Dedifferentiated amniotic fluid mesenchymal stem cell (primary cell): ENCODE measurements at regions not wholly inside any gene's neighbourhood (a gene's known extent, or its start where the extent isn't known, plus 50 kb on each side); places are given as distances from the start of the nearest gene placed in this dataset.
"Not testable (repeated sequence)": the region's sequence is repeated elsewhere in the genome, so short reads cannot be mapped to it uniquely, and the experiment has no call there.

Experiments used
- DNase-seq: peaks from one replicate; pipeline ENCODE4 v3.0.0-alpha.2; 2016; ENCODE audit errors: extremely low spot score

DNA sequence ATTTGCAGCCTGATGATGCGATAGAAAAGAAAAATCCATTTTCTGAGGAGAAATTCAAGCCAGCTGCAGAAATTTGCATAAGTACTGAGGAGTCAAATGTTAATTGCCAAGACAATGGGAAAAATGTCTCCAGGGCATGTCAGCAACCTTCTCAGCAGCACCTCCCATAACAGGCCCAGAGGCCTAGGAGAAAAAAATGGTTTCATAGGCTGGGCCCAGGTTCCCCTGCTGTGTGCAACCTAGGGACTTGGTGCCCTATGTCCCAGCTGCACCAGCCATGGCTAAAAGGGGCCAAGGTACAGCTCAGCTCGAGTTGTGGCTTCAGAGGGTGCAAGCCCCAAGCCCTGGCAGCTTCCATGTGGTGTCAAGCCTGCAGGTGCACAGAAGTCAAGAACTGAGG, 144.8 kb upstream of the PRKD1 start:
- not testable (repeated sequence) for DNase-seq

GRCh38 chr14:30077946-30078345, 150.3 kb upstream of the PRKD1 start:
- peak; percentile 25 for DNase-seq

DNA sequence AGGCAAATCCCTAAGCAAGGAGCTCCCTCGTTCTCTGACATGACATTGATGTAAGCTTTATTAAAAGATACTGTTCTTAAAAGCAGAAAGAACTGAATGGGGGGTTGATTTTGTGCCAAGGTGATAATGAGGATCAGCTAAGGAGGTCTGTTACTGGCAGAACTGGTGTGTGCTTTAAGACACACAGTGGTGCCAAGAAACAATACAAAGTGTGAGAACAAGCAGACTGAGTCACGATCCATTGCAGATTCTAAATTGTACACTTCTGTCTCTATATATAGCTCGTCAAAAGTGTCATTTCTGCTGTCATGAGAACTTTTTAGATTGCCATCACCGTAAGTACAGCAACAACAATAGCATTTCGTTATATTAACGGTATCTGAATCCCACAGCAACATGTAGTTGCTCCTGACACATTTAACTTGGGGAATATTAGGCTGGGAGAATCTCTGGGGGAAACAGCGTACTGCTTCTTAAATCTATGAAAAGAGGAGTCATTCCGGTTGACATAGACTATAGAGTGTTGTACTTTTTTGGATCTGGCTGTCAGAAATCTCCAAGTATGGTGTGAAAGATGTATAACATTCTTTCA, 151.3 kb upstream of the PRKD1 start:
- no peak for DNase-seq

DNA sequence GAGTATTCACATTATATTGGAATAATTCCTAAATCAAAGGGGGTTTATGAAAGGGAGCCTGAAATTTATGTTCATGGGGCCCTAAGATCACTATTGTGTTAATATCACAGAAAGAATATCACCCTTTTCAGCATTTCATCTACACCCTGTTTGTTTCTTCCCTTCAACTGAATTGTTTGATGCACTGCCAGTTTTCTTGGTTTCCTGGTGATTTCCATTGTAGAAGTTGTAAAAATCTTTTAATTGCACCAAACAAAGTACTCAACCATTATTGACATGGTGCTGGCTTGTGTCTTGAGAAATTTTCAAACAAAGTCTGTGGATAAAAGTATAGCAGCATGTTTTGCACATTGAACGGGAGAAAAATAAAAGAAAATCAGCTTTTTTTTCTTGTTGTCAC, 154.8 kb upstream of the PRKD1 start:
- DNase-seq: no peak

GRCh38 chr14:30084811-30085210, 157.2 kb upstream of the PRKD1 start:
- no peak for DNase-seq

GRCh38 chr14:30085943-30086342, 158.3 kb upstream of the PRKD1 start:
- no peak for DNase-seq

- DNase-seq: no peak
Measured at GRCh38 chr14:30088620-30089019, 161.0 kb upstream of the PRKD1 start.

- peak; percentile 38 for DNase-seq
Measured at GRCh38 chr14:30108975-30109700, 181.5 kb upstream of the PRKD1 start.

- no peak for DNase-seq
Measured at GRCh38 chr14:30114051-30114450, 186.4 kb upstream of the PRKD1 start.

DNA sequence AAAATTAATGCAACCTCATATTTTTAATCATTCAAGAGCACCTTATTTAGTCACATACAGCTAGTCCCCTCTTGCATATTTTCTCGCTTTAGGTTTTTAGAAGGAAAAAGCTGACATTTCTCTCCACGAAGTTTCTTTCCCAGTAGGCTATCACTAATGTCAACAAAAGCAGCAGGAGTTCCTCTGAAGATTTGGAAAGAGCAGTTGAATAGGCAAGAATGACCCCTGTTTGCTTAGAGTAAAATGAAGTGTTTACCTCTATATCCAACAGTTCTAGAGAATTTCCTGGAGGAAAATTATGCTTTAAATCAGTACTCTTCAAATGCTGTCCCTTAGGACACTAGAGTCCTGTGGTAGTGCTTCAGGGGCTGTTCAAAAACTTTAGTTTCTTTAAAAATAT, 188.1 kb upstream of the PRKD1 start:
- no peak for DNase-seq

DNA sequence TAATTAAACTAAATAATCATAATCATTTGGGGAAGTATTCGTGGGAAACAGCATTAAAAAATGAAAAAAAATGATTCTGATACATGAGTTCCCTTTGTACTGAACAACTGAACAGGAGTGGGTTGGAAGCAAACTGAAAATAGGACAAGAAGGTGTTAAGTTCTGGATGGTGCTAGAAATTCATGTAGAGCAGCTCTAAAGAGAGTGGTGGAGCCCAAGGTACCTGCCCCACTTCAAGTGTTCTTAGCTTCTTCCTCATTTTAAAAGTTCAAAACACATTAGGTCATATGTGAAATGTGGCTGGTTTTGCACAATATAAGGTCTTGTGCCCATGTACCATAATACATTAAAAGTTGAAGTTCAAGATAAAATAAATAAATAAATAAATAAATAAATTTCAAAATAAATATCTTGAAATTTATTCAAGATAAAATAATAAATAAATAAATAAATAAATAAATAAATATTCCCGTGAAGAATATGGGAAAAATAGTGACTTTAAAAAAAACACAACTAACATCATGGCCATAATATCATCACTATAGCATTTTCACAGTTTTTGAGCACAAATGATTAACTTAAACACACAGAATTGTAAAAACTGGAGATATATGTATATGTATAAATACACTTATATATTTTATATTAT, 191.5 kb upstream of the PRKD1 start:
- no peak for DNase-seq

GRCh38 chr14:30125322-30125979, 197.8 kb upstream of the PRKD1 start:
- peak; percentile 17 for DNase-seq

GRCh38 chr14:30129807-30130206, 202.2 kb upstream of the PRKD1 start:
- DNase-seq: no peak

GRCh38 chr14:30131581-30132097, 204.0 kb upstream of the PRKD1 start:
- no peak for DNase-seq

GRCh38 chr14:30132196-30132595, 204.5 kb upstream of the PRKD1 start:
- DNase-seq: no peak

DNA sequence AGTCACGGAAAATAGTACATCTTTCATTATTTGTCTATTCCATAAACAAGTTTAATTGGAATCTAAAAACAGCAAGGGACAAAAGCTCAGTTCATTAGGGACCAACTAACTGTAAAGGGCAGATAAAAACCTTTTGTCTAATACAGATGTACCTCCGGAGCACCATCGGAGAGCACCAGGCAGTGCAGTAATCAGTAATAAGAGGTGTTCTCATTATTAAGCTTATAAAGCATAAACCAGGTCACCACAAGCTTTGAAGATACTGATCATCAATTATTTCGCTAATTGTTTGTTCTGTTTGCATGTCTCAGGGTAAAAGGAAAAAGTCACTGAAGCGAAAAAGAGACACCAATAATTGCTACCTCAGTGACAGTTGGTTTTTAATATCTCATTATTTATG, 207.3 kb upstream of the PRKD1 start:
- DNase-seq: no peak

DNA sequence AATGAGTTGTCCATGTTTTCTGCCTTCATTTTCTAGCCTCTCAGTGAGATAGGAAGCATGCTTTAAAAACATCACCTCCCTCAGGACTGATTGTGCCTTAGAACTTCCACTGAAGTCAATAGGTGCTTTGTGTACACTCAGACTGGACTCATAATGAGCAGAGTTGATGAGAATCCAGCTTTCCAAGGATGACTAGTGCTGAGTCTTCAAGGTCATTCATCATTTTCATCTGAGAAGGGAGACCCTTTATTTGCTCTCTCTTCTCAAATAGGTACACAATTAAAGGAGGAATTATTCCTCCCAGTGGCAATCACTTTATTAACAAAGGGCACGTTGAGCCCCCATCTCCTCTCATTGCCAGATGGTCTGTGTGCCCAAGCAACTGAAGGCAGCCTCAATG, 210.9 kb upstream of the PRKD1 start:
- no peak for DNase-seq

DNA sequence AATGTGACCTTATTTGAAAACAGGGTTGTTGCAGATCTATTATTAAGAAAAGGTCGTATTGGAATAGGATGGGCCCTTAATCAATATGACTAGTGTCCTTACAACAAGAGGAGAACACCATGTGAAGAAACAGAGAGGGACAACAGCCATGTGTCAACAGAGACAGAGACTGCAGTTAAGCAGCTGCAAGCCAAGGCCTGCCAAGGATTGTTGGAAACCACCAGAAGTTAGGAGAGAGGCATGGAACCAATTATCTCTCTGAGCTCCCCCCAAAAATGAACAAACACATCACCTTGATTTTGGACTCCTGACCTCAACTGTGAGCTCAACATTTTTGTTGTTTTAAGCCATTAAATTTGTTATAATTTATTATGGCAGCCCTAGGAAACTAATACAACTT, 214.6 kb upstream of the PRKD1 start:
- no peak for DNase-seq

- peak; percentile 30 for DNase-seq
Measured at GRCh38 chr14:30143627-30144026, 216.0 kb upstream of the PRKD1 start.

DNA sequence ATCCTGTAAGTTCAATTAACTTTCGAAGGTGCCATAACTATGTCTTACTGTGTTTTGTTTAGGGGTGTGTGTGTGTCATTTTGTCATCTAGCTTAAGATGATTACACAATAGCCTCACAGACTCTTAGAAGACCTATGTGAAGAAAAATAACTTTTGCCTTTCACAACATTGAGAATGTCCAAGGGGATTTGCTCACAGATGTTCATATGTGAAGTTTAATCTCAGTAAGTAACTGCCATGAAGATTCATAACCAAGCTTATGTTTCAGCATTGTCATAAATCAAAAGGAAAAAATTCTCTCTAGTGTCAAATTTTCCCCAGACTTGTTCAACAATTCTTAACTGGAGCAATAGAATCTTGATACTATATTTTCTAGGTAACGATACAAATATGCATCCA, 226.1 kb upstream of the PRKD1 start:
- no peak for DNase-seq

GRCh38 chr14:30156571-30156970, 228.9 kb upstream of the PRKD1 start:
- DNase-seq: no peak

DNA sequence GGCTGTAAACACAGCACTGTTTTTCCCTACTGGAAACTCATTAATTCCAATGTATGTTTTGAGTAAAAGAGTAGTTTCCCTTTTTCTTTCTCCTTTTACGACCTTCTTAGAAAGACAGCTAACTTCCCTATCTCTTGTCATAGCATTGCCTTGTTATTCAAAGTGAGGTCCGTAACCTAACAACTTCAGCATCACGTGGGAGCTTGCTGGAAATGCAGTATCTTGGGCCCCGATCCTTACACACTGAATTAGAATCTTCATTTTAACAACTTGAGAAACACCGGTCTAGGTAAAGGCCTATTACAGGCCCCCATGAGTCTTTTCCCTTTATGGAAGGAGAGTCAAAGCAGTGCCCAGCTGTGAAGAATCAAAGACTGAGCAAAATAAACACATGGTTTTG, 230.7 kb upstream of the PRKD1 start:
- DNase-seq: no peak

GRCh38 chr14:30159374-30159773, 231.7 kb upstream of the PRKD1 start:
- DNase-seq: no peak
